ENCODE measurements at regions not wholly inside any gene's neighbourhood (a gene's known extent, or its start where the extent isn't known, plus 50 kb on each side); places are given as distances from the start of the nearest gene placed in this dataset.
A peak's percentile ranks its signal among the peaks of the same experiment; 100 is the strongest.

DNA sequence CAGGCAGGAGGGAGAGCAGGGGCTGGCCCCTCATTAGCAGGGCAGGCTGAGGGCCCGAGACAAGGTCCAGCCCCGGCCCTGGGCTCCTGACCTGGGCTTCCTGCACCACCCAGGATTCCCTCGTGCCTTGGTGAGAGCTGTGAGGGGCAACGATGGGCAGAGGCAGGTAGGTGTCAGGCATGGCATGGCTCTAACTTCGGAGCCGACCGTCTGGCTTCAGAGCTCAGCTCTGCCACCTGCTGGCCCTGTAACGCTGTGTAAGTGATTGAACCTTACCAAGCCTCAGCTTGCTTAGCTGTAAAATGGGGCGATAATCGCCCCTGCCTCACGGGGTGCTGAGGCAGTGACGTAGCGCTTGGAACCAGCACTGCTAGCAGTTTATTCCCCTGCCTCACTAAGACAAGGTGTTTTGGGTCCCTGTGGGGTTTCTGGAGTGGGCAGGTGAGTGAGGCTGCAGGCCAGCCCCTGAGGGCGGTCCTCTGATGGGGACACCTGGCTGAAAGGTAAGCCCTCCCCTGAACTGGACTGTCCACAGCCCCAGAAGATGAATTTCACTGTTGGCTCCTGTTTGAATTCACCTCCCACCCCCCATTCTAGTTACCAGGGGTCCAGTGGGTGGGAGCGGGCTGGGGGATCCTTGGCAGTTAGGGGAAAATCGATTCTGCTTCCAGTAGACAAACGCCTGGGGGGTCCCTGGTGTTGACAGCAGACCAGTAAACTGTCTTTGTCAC lies 184.8 kb upstream of the GSE1 start:
- 55% methylated on average over 10 of the region's 17 CpGs for WGBS (ENCODE audit: insufficient coverage)
- H3K4me1 ChIP-seq (ENCODE audit: control insufficient read depth in 1 of 2, insufficient read depth in 2 of 2, low read length in 2 of 2): no peaks in the 10 kb centered on the region
- H3K79me2 ChIP-seq (ENCODE audit: insufficient read depth, low read length): no peaks in the 10 kb centered on the region
- no peak overlapping the region for H3K9ac ChIP-seq (ENCODE audit: insufficient read depth, low read length, poor library complexity, severe bottlenecking)
- TF ChIP-seq, protein P1, sequence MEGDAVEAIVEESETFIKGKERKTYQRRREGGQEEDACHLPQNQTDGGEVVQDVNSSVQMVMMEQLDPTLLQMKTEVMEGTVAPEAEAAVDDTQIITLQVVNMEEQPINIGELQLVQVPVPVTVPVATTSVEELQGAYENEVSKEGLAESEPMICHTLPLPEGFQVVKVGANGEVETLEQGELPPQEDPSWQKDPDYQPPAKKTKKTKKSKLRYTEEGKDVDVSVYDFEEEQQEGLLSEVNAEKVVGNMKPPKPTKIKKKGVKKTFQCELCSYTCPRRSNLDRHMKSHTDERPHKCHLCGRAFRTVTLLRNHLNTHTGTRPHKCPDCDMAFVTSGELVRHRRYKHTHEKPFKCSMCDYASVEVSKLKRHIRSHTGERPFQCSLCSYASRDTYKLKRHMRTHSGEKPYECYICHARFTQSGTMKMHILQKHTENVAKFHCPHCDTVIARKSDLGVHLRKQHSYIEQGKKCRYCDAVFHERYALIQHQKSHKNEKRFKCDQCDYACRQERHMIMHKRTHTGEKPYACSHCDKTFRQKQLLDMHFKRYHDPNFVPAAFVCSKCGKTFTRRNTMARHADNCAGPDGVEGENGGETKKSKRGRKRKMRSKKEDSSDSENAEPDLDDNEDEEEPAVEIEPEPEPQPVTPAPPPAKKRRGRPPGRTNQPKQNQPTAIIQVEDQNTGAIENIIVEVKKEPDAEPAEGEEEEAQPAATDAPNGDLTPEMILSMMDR (IDR thresholded peaks at IDR 0.05): peak; percentile 35
- no peaks in the 10 kb centered on the region for H3K36me3 ChIP-seq (replicated peaks in 1 of 2; ENCODE audit: control insufficient read depth in 1 of 2, insufficient read depth in 2 of 2, low read length in 2 of 2)
- Mint-ChIP-seq H3K4me1 (no peaks in the 10 kb centered on the region), H3K9me3 (peaks cover 0 to 2% (median 0%) of the 10 kb centered on the region in 7 donors), H3K4me3 (no peak overlapping the region), H3K27me3 (ENCODE audit: low read depth in 3 of 3) (peaks cover 7 to 14% (median 8%) of the 10 kb centered on the region in 3 donors), H3K36me3 (no peaks in the 10 kb centered on the region), H3K27ac (no peak overlapping the region)
- no peaks in the 10 kb centered on the region for H3K27me3 ChIP-seq (ENCODE audit: control insufficient read depth in 2 of 2, insufficient read depth in 2 of 2, low read length in 2 of 2)
- intact Hi-C loops (cut with micrococcal nuclease): no loop called here
- H4K20me1 ChIP-seq (ENCODE audit: insufficient read depth, low read length): no peaks in the 10 kb centered on the region
- peak in 1 of 3 donors; percentile 5 for DNase-seq
- H3K4me3 ChIP-seq (replicated peaks in 1 of 3; ENCODE audit: low read depth in 2 of 3, low read length in 3 of 3): no peak overlapping the region
- H2AFZ ChIP-seq (ENCODE audit: insufficient read depth, low read depth, low read length, poor library complexity, severe bottlenecking): no peak overlapping the region
- no peak overlapping the region for H3K27ac ChIP-seq (ENCODE audit: low read depth in 1 of 2, low read length in 2 of 2)
- H3K9me3 ChIP-seq (replicated peaks in 1 of 2; ENCODE audit: control insufficient read depth in 1 of 2, insufficient read depth in 1 of 2, low read length in 2 of 2): no peaks in the 10 kb centered on the region
- no peak overlapping the region for H3K4me2 ChIP-seq (replicated peaks; ENCODE audit: extremely low read depth, low read length, poor library complexity, severe bottlenecking)

DNA sequence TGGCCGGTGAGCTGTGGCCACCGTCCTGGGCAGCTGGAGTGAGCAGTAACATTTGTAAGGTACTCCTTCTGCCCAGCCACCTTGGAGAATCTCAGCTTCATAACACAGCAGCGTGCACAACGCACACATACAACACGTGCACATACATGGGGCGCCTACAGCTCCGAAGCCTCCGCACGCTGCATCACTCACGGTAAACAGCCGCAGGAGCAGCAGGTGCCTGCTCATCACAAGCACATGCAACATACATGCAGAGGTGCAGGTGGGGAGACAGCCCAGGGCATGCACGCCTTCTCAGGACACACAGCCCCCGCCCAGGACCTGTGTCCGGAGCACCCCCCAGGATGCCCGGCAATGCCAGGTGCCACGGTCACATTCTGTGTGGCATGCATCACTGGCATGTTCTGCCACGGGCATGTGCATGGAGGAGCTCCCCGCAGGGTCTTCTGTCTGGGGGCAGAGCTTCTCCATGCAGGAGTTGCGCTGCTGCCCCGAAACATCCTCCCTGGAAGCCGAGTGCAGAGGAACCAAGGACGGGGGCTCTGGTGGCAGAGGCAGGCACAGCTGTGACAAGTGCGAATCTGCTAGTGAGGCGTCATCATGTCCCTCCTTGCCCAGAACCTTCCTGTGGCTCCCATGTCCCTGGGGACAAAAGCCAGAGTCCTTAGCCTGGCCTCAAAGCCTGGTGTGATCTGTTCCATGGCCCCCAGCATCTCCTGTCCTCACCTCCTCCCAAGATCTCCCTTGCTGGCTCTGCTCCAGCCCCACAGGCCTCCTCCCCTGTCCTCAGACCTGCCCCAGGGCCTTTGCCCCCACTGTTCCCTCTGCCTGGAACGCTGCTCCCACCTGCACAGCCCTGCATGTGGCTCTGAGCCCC lies 184.0 kb upstream of the GSE1 start:
- Histone ChIP-seq H3K9ac (ENCODE audit: insufficient read depth, low read length, poor library complexity, severe bottlenecking) (no peak overlapping the region), H3K79me2 (ENCODE audit: insufficient read depth, low read length) (no peaks in the 10 kb centered on the region), H4K20me1 (ENCODE audit: insufficient read depth, low read length) (no peaks in the 10 kb centered on the region), H3K27me3 (ENCODE audit: control insufficient read depth in 2 of 2, insufficient read depth in 2 of 2, low read length in 2 of 2) (no peaks in the 10 kb centered on the region), H3K4me3 (replicated peaks in 1 of 3; ENCODE audit: low read depth in 2 of 3, low read length in 3 of 3) (no peak overlapping the region), H3K27ac (ENCODE audit: low read depth in 1 of 2, low read length in 2 of 2) (no peak overlapping the region), H3K4me2 (replicated peaks; ENCODE audit: extremely low read depth, low read length, poor library complexity, severe bottlenecking) (no peak overlapping the region), H3K9me3 (replicated peaks in 1 of 2; ENCODE audit: control insufficient read depth in 1 of 2, insufficient read depth in 1 of 2, low read length in 2 of 2) (no peaks in the 10 kb centered on the region), H3K36me3 (replicated peaks in 1 of 2; ENCODE audit: control insufficient read depth in 1 of 2, insufficient read depth in 2 of 2, low read length in 2 of 2) (no peaks in the 10 kb centered on the region), H3K4me1 (ENCODE audit: control insufficient read depth in 1 of 2, insufficient read depth in 2 of 2, low read length in 2 of 2) (no peaks in the 10 kb centered on the region), H2AFZ (ENCODE audit: insufficient read depth, low read depth, low read length, poor library complexity, severe bottlenecking) (no peak overlapping the region)
- DNase-seq: no peak
- no peak overlapping the region for H3K4me3 Mint-ChIP-seq
- 86% methylated on average over 23 of the region's 25 CpGs for WGBS (ENCODE audit: insufficient coverage)
- no peak overlapping the region for H3K27ac Mint-ChIP-seq
- intact Hi-C loops (cut with micrococcal nuclease): no loop called here
- peaks cover 6 to 13% (median 8%) of the 10 kb centered on the region in 3 donors for H3K27me3 Mint-ChIP-seq (ENCODE audit: low read depth in 3 of 3)
- TF ChIP-seq, protein P1 (IDR thresholded peaks at IDR 0.05): no peak
- peaks cover 0 to 2% (median 0%) of the 10 kb centered on the region in 7 donors for H3K9me3 Mint-ChIP-seq
- no peaks in the 10 kb centered on the region for H3K36me3 Mint-ChIP-seq
- H3K4me1 Mint-ChIP-seq: no peaks in the 10 kb centered on the region

Data from CD14-positive monocyte (primary cell).